C1 segment of cervical spinal cord (tissue), 14 donors: ENCODE measurements at regions not wholly inside any gene's neighbourhood (a gene's known extent, or its start where the extent isn't known, plus 50 kb on each side); places are given as distances from the start of the nearest gene placed in this dataset.

Source experiments
- DNase-seq, 14 donors: peaks; one replicate each; lab custom pipeline; 2025; lab: John Stamatoyannopoulos, UW

DNA sequence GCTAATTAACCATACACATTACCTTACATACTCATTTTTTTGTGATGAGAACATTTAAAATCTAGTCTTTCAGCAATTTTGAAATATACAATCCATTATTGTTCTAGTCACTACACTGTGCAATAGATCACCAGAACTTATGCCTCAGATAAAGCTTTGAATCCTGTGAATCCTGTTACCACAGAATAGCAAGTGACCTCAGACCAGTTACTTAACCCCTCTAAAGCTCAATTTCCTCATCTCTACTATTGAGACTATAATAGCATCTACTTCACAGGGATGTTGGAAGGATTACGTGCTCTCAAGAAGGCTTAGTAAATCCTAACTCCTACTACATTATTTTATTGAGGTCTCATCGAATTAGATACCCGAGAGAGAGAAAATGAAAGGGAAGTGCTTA lies 60.2 kb upstream of the PIP5K1B start:
- no peak for DNase-seq

DNA sequence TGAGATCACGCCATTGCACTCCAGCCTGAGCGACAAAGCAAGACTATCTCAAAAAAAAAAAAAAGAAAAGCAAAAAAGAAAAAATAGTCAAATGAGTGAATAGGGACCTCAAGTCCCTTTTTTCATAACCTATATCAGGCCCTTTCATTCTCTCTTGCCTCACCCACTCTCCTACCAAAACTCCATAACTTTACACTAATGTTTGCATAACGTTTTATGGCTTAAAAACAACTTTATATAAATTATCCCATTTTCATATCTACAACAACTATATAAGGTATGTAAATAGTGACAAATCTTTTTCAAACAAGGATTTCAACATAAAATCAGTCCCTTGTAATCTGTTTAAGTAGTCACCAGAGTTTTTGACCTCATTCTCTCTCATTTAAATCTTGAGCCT lies 56.9 kb upstream of the PIP5K1B start:
- no peak for DNase-seq

DNA sequence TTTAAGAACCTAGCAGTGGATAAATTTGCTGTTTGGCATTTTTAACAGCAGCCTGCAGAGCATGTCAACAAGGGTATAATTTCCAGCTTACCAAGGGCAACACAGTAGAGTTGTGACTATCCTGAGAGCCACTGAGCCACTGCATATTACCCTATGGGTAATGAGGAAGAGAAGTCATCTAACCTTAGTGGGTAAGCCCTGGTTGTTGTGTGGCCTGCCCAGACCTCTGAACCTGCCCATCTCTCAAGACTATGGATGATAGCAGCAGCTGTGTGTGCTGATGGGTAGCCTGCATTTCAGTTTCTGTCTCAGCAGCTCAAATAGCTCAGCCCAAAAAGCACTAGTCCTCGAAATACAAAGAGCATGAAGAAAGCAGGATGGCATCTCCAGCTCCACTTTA lies 56.1 kb upstream of the PIP5K1B start:
- DNase-seq = no peak

DNA sequence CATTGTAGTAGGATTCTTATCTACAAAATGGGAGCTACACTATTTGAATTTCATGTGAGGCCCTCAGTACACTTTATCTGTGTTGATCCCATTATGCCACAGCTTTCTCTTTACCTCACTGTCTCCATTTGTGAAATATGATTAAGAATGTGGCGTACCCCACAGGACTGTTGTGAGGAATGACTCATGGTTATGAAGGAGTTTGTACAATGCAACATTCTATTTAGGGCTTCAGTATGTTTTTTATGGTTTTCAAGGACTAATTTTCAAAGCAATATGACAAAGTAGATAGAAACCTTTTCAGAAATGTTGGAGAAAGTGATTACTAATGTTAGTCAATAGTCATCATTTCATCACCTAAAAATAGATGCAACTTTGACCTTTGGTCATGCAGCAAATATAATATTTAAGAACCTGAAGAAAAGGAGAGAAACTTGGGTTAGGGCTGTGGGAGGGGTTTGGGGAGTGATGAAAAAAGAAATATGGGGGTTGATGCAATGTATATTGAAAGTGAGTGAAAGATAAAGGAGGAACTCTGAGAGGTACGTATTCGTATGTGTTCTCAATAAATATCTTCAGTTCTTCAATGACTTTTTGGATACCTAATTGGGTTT lies 53.7 kb upstream of the PIP5K1B start:
- DNase-seq = no peak

DNA sequence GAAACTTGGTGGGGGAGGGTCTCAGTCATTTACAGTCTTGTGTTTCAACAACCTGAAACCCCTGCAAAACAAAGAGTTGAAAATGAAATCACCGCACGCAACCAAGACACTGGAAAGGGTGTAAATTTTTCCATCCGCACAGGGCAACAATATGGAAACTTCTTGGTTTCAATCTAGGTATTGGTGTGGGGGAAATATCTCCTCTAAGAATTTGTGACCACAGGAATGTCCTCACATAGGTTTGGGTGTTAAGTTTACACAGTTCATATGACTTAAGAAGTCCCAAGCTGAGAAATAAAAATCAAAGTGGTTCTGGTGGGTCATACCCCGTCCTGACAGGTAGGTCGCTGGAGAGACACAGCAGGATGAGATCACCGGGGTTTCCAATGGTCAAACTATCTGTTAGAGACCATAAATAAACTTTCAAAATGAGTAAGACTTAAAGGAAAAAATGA lies 51.9 kb upstream of the PIP5K1B start:
- DNase-seq = no peak

DNA sequence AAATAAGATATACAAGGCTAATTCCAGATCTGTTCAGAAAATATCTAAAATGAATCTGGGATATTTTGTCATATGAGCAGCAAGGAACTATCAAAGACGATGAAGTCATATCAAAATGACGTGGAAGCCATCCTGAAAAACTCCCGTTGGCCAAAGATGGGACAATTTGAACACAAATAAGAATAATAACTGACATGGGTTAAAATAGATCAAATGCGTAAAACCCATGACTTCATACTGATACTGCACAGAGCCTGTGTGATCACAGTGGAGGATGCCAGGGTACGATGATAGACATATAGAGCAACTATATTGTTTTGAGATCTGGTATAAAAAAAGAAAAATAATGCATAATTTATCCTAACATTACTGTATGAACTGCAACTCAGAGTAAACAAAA lies 51.0 kb upstream of the PIP5K1B start:
- DNase-seq = no peak
